ENCODE measurements at regions not wholly inside any gene's neighbourhood (a gene's known extent, or its start where the extent isn't known, plus 50 kb on each side); places are given as distances from the start of the nearest gene placed in this dataset.
"Not testable (repeated sequence)": the region's sequence is repeated elsewhere in the genome, so short reads cannot be mapped to it uniquely, and the experiment has no call there.

DNA sequence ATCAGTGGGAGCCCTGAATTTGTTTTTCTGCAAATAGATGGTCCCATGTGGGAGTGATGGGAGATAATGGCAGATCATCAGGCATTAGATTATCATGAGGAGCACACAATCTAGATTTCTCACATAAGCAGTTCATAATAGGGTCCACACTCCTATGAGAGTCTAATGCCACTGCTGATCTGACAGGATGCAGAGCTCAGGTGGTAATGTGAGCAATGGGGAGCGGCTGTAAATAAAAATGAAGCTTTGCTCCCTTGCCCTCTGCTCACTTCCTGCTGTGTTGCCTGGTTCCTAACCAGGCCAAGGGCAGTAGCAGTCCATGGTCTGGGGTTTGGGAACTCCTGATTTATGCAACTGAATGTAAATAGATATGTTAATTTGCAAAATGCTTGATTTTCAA lies 538.6 kb downstream of the TRAM1L1 start:
- Mint-ChIP-seq H3K27ac (no peak overlapping the region), H3K9me3 (peaks cover 0 to 6% (median 2%) of the 10 kb centered on the region in 8 donors), H3K4me1 (no peaks in the 10 kb centered on the region), H3K36me3 (no peaks in the 10 kb centered on the region), H3K27me3 (no peaks in the 10 kb centered on the region), H3K4me3 (no peak overlapping the region)
- ChIA-PET POLR2A (ENCODE audit: partially characterized antibody) (no interaction called here), CTCF (ENCODE audit: partially characterized antibody) (no interaction called here)
- Histone ChIP-seq H3K27me3 (ENCODE audit: insufficient read depth, low read length) (no peaks in the 10 kb centered on the region), H3K9me3 (ENCODE audit: control insufficient read depth in 1 of 2, low read length in 2 of 2) (peaks cover 0 to 4% of the 10 kb centered on the region in 2 donors), H3K4me3 (ENCODE audit: low read length in 2 of 2) (no peak overlapping the region), H3K27ac (ENCODE audit: low read depth, low read length) (no peak overlapping the region), H3K36me3 (ENCODE audit: insufficient read depth, low read length) (no peaks in the 10 kb centered on the region), H3K4me1 (ENCODE audit: insufficient read depth, low read length) (no peaks in the 10 kb centered on the region)
- DNase-seq, result no peak
- intact Hi-C loops (cut with micrococcal nuclease), result no loop called here

DNA sequence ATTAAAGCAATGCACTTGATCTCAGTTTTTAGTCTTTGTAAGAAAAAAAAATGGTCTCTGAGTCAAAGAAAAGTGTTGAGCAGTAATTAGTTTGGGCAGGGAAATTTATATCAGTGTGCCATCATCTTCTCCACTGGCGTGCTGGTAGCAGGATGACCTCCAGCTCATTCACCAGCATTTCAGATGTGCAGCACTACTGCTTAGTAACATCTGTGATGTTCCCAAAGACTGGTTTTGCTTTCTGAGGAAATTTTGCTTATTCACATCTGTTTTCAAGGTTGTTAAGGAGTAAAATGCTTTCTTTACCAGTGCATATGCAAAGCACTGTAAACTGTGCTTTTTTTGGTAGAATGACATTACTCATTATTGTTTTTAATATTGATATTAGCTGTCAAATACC lies 540.4 kb downstream of the TRAM1L1 start:
- no peaks in the 10 kb centered on the region for H3K4me1 ChIP-seq (ENCODE audit: insufficient read depth, low read length)
- intact Hi-C loops (cut with micrococcal nuclease), result no loop called here
- Mint-ChIP-seq H3K27me3 (no peaks in the 10 kb centered on the region), H3K27ac (no peak overlapping the region), H3K36me3 (no peaks in the 10 kb centered on the region), H3K4me1 (no peaks in the 10 kb centered on the region), H3K9me3 (peaks cover 0 to 6% (median 2%) of the 10 kb centered on the region in 8 donors), H3K4me3 (no peak overlapping the region)
- ChIA-PET POLR2A (ENCODE audit: partially characterized antibody) (no interaction called here), CTCF (ENCODE audit: partially characterized antibody) (no interaction called here)
- peaks cover 0 to 4% of the 10 kb centered on the region in 2 donors for H3K9me3 ChIP-seq (ENCODE audit: control insufficient read depth in 1 of 2, low read length in 2 of 2)
- no peak overlapping the region for H3K27ac ChIP-seq (ENCODE audit: low read depth, low read length)
- H3K27me3 ChIP-seq (ENCODE audit: insufficient read depth, low read length), result no peaks in the 10 kb centered on the region
- no peaks in the 10 kb centered on the region for H3K36me3 ChIP-seq (ENCODE audit: insufficient read depth, low read length)
- H3K4me3 ChIP-seq (ENCODE audit: low read length in 2 of 2), result no peak overlapping the region
- DNase-seq, result no peak

DNA sequence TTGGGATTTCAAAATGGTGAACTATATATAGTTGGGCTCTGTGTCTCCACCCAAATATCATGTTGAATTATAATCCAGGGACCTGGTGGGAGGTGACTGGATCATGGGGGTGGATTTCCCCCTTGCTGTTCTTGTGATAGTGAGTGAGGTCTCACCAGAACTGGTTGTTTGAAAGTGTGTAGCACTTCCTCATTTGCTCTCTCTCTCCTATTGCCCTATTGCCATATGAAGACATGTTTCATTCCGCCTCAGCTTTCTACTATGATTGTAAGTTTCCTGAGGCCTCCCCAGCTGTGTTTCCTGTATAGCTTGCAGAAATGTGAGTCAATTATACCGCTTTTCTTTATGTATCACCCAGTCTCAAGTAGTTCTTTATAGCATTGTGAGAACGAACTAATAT lies 545.6 kb downstream of the TRAM1L1 start:
- no peak overlapping the region for H3K27ac Mint-ChIP-seq
- no peaks in the 10 kb centered on the region for H3K4me1 ChIP-seq (ENCODE audit: insufficient read depth, low read length)
- ChIA-PET POLR2A (ENCODE audit: partially characterized antibody) (no interaction called here), CTCF (ENCODE audit: partially characterized antibody) (no interaction called here)
- no peak for DNase-seq
- H3K36me3 ChIP-seq (ENCODE audit: insufficient read depth, low read length), result no peaks in the 10 kb centered on the region
- no peaks in the 10 kb centered on the region for H3K36me3 Mint-ChIP-seq
- H3K4me3 Mint-ChIP-seq, result no peak overlapping the region
- H3K27ac ChIP-seq (ENCODE audit: low read depth, low read length), result no peak overlapping the region
- peaks cover 0 to 4% of the 10 kb centered on the region in 2 donors for H3K9me3 ChIP-seq (ENCODE audit: control insufficient read depth in 1 of 2, low read length in 2 of 2)
- H3K9me3 Mint-ChIP-seq, result peaks cover 0 to 9% (median 2%) of the 10 kb centered on the region in 8 donors
- no peaks in the 10 kb centered on the region for H3K4me1 Mint-ChIP-seq
- no peak overlapping the region for H3K4me3 ChIP-seq (ENCODE audit: low read length in 2 of 2)
- no peaks in the 10 kb centered on the region for H3K27me3 ChIP-seq (ENCODE audit: insufficient read depth, low read length)
- H3K27me3 Mint-ChIP-seq, result no peaks in the 10 kb centered on the region
- intact Hi-C loops (cut with micrococcal nuclease), result no loop called here

DNA sequence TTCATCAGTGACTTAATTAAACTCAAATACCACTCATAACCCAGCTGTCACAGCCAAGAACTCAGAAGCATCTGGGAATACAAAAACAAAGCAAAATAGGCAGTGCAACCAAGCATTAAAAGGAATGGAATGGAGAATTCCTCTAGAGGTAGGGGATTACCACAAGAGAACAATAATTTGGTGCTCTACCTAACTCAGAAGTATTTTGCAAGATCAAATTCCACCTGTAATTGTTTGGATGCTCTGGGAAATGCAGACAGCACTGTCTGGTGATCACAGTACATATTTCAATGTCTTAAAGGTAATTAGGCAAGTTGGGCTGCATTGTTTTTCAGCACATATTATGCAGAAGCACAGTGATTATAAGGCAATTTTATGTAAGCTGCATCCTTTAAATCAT lies 547.5 kb downstream of the TRAM1L1 start:
- intact Hi-C loops (cut with micrococcal nuclease), result no loop called here
- no peaks in the 10 kb centered on the region for H3K4me1 Mint-ChIP-seq
- no peaks in the 10 kb centered on the region for H3K27me3 Mint-ChIP-seq
- no peaks in the 10 kb centered on the region for H3K36me3 Mint-ChIP-seq
- peaks cover 0 to 5% (median 2%) of the 10 kb centered on the region in 8 donors for H3K9me3 Mint-ChIP-seq
- H3K4me1 ChIP-seq (ENCODE audit: insufficient read depth, low read length), result no peaks in the 10 kb centered on the region
- POLR2A ChIA-PET (ENCODE audit: partially characterized antibody), result no interaction called here
- no peak overlapping the region for H3K4me3 ChIP-seq (ENCODE audit: low read length in 2 of 2)
- no peaks in the 10 kb centered on the region for H3K9me3 ChIP-seq (ENCODE audit: control insufficient read depth in 1 of 2, low read length in 2 of 2)
- CTCF ChIA-PET (ENCODE audit: partially characterized antibody), result no interaction called here
- H3K27me3 ChIP-seq (ENCODE audit: insufficient read depth, low read length), result no peaks in the 10 kb centered on the region
- DNase-seq, result no peak
- H3K36me3 ChIP-seq (ENCODE audit: insufficient read depth, low read length), result no peaks in the 10 kb centered on the region
- H3K27ac Mint-ChIP-seq, result no peak overlapping the region
- no peak overlapping the region for H3K4me3 Mint-ChIP-seq
- H3K27ac ChIP-seq (ENCODE audit: low read depth, low read length), result no peak overlapping the region

DNA sequence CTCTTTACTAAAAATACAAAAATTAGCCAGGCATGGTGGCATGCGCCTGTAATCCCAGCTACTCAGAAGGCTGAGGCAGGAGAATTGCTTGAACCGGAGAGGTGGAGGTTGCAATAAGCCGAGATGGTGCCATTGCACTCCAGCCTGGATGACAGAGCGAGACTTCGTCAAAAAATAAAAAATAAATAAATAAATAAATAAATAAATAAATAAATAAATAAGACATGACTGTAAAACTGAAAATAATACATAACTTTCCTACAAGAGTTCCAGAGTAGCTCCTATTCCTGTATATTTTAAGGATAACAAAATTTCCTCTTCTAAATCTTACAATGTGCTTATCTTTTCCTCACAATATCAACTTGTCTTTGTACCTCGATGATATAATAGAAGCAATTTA lies 549.4 kb downstream of the TRAM1L1 start:
- H3K4me1 Mint-ChIP-seq; H3K4me3 ChIP-seq (ENCODE audit: low read length in 2 of 2); H3K27ac Mint-ChIP-seq; H3K27ac ChIP-seq (ENCODE audit: low read depth, low read length); H3K36me3 Mint-ChIP-seq; POLR2A ChIA-PET (ENCODE audit: partially characterized antibody); H3K4me3 Mint-ChIP-seq; CTCF ChIA-PET (ENCODE audit: partially characterized antibody); H3K9me3 Mint-ChIP-seq; H3K27me3 Mint-ChIP-seq; H3K36me3 ChIP-seq (ENCODE audit: insufficient read depth, low read length); H3K4me1 ChIP-seq (ENCODE audit: insufficient read depth, low read length); intact Hi-C loops (cut with micrococcal nuclease); H3K27me3 ChIP-seq (ENCODE audit: insufficient read depth, low read length); DNase-seq; H3K9me3 ChIP-seq (ENCODE audit: control insufficient read depth in 1 of 2, low read length in 2 of 2): not testable (repeated sequence)

DNA sequence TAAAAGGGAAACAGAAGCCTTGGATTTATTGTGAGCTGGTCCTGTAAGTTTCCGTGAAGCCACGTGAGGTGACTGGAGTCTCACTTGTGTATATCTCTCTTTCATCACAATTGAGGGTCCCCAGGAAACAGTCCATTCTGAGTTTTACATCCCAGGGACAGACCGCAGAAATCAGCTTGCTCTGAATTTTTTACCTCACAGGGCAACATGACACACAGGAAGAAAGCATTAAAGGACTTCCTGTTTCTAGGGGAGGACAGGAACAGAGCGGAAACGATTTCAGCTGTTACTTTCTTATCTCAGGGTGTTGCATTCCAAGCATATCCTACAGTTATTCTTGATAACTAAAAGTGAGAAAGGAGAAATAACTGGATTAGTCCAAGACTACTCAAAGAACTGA lies 553.5 kb downstream of the TRAM1L1 start:
- H3K9me3 ChIP-seq (ENCODE audit: control insufficient read depth in 1 of 2, low read length in 2 of 2), result no peaks in the 10 kb centered on the region
- Mint-ChIP-seq H3K9me3 (peaks cover 0 to 4% (median 0%) of the 10 kb centered on the region in 8 donors), H3K4me3 (no peak overlapping the region), H3K36me3 (no peaks in the 10 kb centered on the region), H3K4me1 (peaks cover 0 to 2% (median 0%) of the 10 kb centered on the region in 4 donors), H3K27ac (no peak overlapping the region), H3K27me3 (no peaks in the 10 kb centered on the region)
- POLR2A ChIA-PET (ENCODE audit: partially characterized antibody), result no interaction called here
- no peak overlapping the region for H3K27ac ChIP-seq (ENCODE audit: low read depth, low read length)
- no peaks in the 10 kb centered on the region for H3K4me1 ChIP-seq (ENCODE audit: insufficient read depth, low read length)
- DNase-seq, result no peak
- CTCF ChIA-PET (ENCODE audit: partially characterized antibody), result no interaction called here
- intact Hi-C loops (cut with micrococcal nuclease), result no loop called here
- no peaks in the 10 kb centered on the region for H3K27me3 ChIP-seq (ENCODE audit: insufficient read depth, low read length)
- H3K4me3 ChIP-seq (ENCODE audit: low read length in 2 of 2), result no peak overlapping the region
- H3K36me3 ChIP-seq (ENCODE audit: insufficient read depth, low read length), result no peaks in the 10 kb centered on the region

DNA sequence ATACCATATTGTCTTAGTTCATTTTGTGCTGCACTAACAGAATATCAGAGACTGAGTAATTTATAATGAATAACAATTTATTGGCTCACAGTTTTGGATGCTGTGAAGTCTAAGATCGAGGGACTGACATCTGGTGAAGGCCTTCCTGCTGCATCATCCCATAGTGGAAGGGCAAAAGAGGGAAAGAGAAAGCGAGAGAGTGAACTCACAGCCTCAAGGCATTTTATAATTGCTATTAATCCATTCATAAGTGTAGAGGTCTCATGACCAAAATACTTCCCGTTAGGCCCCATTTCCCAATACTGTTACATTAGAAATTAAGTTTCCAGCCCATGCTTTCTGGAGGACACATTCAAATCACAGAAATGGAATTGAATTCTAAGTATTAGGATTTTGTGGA lies 554.4 kb downstream of the TRAM1L1 start:
- Mint-ChIP-seq H3K27ac (no peak overlapping the region), H3K27me3 (no peaks in the 10 kb centered on the region), H3K4me1 (peaks cover 0 to 2% (median 0%) of the 10 kb centered on the region in 4 donors), H3K36me3 (no peaks in the 10 kb centered on the region), H3K9me3 (peaks cover 0 to 4% (median 0%) of the 10 kb centered on the region in 8 donors), H3K4me3 (no peak overlapping the region)
- Histone ChIP-seq H3K4me3 (ENCODE audit: low read length in 2 of 2) (no peak overlapping the region), H3K4me1 (ENCODE audit: insufficient read depth, low read length) (no peaks in the 10 kb centered on the region), H3K27me3 (ENCODE audit: insufficient read depth, low read length) (no peaks in the 10 kb centered on the region), H3K27ac (ENCODE audit: low read depth, low read length) (no peak overlapping the region), H3K9me3 (ENCODE audit: control insufficient read depth in 1 of 2, low read length in 2 of 2) (no peaks in the 10 kb centered on the region), H3K36me3 (ENCODE audit: insufficient read depth, low read length) (no peaks in the 10 kb centered on the region)
- CTCF ChIA-PET (ENCODE audit: partially characterized antibody), result no interaction called here
- POLR2A ChIA-PET (ENCODE audit: partially characterized antibody), result no interaction called here
- intact Hi-C loops (cut with micrococcal nuclease), result no loop called here
- no peak for DNase-seq

DNA sequence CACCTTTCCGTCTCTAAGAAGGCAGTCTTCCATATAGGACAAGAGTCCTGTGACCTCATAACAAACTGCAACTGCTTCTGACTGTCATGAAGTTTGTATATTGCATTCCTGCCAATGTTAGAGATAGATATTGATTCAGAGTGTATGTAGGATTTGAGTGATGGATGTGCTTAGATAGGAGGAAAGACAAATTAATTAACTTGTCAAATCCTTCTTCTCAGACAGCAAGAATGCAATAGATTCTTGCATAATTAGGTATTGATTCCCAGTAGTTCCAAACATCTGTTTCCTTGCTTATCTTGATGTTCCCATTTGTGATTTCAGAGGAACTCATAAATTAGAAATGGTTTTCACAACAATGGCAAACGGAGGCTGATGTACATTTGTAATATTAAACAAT lies 555.3 kb downstream of the TRAM1L1 start:
- POLR2A ChIA-PET (ENCODE audit: partially characterized antibody), result no interaction called here
- Mint-ChIP-seq H3K4me1 (peaks cover 0 to 2% (median 0%) of the 10 kb centered on the region in 4 donors), H3K4me3 (no peak overlapping the region), H3K27me3 (no peaks in the 10 kb centered on the region), H3K9me3 (peaks cover 0 to 4% (median 0%) of the 10 kb centered on the region in 8 donors), H3K27ac (no peak overlapping the region), H3K36me3 (no peaks in the 10 kb centered on the region)
- H3K27ac ChIP-seq (ENCODE audit: low read depth, low read length), result no peak overlapping the region
- H3K27me3 ChIP-seq (ENCODE audit: insufficient read depth, low read length), result no peaks in the 10 kb centered on the region
- no peaks in the 10 kb centered on the region for H3K36me3 ChIP-seq (ENCODE audit: insufficient read depth, low read length)
- DNase-seq, result no peak
- intact Hi-C loops (cut with micrococcal nuclease), result no loop called here
- H3K4me1 ChIP-seq (ENCODE audit: insufficient read depth, low read length), result no peaks in the 10 kb centered on the region
- no peak overlapping the region for H3K4me3 ChIP-seq (ENCODE audit: low read length in 2 of 2)
- CTCF ChIA-PET (ENCODE audit: partially characterized antibody), result no interaction called here
- H3K9me3 ChIP-seq (ENCODE audit: control insufficient read depth in 1 of 2, low read length in 2 of 2), result no peaks in the 10 kb centered on the region
